AG09309 (cell line): ENCODE measurements at regions not wholly inside any gene's neighbourhood (a gene's known extent, or its start where the extent isn't known, plus 50 kb on each side); places are given as distances from the start of the nearest gene placed in this dataset.

ENCODE experiments used
- DNase-seq: peaks from one replicate; pipeline ENCODE4 v3.0.0-alpha.2; 2010; ENCODE audit warnings: low read depth
- H3K4me3 ChIP-seq: 2 replicates; pipeline ENCODE4 v1.5.1; 2011; ENCODE audit warnings: mild to moderate bottlenecking, low read depth, low read length, moderate library complexity; ENCODE audit not compliant: control insufficient read depth
- TF ChIP-seq, protein P1 (sequence below): IDR thresholded peaks from 2 replicates; pipeline ENCODE4 v1.5.1; 2011; ENCODE audit warnings: mild to moderate bottlenecking, low read depth, low read length, inconsistent platforms; ENCODE audit not compliant: insufficient read depth, control insufficient read depth; ENCODE audit errors: missing control alignments

DNA sequence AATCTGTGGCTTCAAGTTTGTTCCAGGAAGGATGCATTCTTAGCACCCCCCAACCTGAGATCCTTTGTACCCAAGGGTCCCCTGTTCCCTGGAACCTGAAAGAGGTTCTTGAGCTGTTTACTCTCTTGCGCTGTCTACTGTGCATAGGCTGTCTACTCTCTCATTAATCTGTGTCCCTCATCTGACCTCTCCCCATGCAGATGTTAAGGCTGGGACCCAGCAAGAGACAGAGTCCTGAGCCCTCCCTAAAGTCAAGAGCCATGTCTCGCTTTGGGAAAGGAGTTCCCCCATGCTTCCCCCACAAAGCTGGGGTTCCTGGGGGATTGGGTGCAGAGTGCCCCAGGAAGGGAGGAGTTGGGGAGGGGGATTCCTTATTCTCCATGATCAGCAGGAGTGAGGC, 312.9 kb downstream of the CYP26B1 start:
- DNase-seq, result no peak
- TF ChIP-seq, protein P1, sequence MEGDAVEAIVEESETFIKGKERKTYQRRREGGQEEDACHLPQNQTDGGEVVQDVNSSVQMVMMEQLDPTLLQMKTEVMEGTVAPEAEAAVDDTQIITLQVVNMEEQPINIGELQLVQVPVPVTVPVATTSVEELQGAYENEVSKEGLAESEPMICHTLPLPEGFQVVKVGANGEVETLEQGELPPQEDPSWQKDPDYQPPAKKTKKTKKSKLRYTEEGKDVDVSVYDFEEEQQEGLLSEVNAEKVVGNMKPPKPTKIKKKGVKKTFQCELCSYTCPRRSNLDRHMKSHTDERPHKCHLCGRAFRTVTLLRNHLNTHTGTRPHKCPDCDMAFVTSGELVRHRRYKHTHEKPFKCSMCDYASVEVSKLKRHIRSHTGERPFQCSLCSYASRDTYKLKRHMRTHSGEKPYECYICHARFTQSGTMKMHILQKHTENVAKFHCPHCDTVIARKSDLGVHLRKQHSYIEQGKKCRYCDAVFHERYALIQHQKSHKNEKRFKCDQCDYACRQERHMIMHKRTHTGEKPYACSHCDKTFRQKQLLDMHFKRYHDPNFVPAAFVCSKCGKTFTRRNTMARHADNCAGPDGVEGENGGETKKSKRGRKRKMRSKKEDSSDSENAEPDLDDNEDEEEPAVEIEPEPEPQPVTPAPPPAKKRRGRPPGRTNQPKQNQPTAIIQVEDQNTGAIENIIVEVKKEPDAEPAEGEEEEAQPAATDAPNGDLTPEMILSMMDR, result no peak
- no peak overlapping the region for H3K4me3 ChIP-seq

DNA sequence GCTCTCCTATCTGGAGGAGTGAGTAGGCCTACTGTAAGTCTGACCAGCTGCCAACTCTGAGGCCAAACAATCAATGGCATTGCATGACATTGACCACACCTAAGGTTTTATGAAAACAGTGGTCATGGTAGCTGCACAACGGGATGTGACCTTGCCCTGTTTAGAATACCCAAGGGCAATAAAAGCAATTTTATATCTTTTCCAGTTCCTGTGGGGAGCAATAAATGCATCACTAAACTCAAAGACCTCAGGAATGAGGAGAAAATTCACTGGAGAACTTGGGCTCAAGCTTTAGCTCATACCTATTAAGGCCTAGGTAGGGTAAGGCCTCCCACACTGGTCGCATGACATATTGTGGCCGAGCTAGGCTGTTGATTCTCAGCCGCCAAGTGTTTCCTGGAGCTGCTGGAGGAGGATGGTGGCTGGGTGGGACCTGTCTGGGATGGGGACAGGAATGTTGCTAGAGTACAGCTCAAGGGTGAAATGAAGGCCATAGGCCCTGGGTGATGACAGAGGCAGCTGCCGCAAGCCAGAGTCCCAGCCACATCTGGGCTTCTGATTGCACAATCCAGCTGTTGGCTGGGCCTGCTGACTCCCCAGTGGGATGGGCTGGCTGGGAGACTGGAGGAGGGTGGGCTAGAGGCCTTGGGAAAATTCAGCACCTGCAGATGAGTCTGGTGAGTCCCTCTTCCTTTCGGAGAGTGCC, 313.7 kb downstream of the CYP26B1 start:
- no peak overlapping the region for H3K4me3 ChIP-seq
- DNase-seq, result peak; percentile 97
- TF ChIP-seq, protein P1, result no peak

DNA sequence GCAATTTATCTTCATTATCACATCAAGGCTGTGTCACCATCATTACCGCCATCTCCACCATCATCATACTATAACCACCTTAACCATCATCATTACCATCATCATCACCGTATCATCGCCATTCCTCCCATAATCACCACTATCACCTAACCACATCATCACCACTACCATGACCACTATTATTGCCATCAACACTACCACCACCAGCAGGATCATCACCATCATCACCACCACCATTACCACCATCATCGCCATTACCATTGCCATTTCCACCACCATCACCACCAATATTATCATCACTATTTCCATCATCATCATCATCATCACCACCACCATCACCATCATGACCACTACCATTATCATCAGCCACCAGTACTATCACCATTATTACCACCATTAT, 314.4 kb downstream of the CYP26B1 start:
- H3K4me3 ChIP-seq, result no peak overlapping the region
- no peak for DNase-seq
- TF ChIP-seq, protein P1, result no peak

DNA sequence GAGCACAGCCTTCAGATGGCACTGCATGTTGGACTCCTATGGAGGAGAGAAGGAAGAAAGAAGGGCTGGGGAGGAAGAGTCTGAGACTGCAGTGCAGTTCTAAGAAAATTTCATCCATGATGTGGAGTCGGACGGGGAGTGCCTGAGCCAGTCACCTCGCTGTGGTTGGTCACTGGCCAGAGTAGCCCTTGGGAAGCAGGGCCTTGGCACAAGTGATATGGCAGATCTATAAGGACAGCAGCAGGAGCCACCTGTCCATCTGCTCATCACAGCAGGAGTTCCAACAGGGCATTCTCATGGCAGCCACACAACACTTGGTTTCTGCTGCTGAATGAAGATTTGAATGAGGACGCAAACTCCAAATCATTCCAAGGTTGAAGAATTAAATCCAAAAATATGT, 314.8 kb downstream of the CYP26B1 start:
- DNase-seq, result no peak
- H3K4me3 ChIP-seq, result no peak overlapping the region
- TF ChIP-seq, protein P1, result no peak

DNA sequence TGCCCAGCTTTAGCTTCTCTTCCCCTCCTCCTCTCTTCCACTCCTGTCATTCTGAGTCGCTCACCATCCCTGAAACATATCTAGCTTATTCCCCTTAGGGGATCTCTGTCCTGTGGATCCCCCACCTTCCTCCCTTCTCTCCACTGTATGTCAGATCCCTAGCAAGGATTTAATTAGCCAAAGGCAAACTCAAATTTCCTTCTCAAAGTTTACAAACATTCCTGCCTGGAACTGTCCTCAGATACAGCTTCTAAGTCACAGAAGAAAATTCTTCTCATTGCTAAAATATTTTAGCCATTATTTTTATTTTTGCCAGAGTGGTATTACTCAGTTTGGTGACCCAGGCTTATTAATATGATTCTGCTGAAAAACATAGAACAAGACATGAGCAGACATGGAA, 315.3 kb downstream of the CYP26B1 start:
- peak; percentile 20 for DNase-seq
- TF ChIP-seq, protein P1, result no peak
- H3K4me3 ChIP-seq, result no peak overlapping the region

DNA sequence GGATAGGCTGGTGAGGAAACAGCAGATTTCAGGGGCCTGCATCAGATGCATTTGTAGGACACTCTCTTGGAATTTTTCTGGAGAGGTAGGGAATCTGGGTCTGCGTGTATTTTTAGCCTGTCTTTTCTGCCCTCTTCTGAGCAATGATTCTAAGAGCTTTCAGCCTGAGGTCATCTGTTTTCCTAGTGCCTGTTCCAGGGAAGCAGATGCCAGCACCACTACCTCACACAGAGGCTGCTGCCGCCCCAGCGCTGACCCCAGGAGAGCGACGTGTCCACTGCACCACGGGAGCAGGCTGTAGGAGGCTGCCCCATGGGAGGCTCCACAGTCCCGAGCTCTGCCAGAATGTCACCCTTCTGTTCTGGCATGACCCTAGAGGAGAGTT, 316.5 kb downstream of the CYP26B1 start:
- H3K4me3 ChIP-seq, result no peak overlapping the region
- DNase-seq, result peak; percentile 89
- TF ChIP-seq, protein P1, result no peak
